ENCODE measurements at regions not wholly inside any gene's neighbourhood (a gene's known extent, or its start where the extent isn't known, plus 50 kb on each side); places are given as distances from the start of the nearest gene placed in this dataset.

GRCh38 chr2:188146888-188147287, 144.8 kb upstream of the GULP1 start:
- TF ChIP-seq GATA2 (IDR thresholded peaks at IDR 0.05; ENCODE audit: low read depth, low read length) (no peak), GATA3 (IDR thresholded peaks at IDR 0.05; ENCODE audit: low read depth, low read length) (no peak)

Measured in SH-SY5Y (cell line).